Neural cell (in vitro differentiated cells): ENCODE measurements at regions not wholly inside any gene's neighbourhood (a gene's known extent, or its start where the extent isn't known, plus 50 kb on each side); places are given as distances from the start of the nearest gene placed in this dataset.

Experiments used
- CTCF ChIP-seq: fragments of 450-650 bp; IDR thresholded peaks from 2 replicates; pipeline ENCODE4 v1.5.1; 2014; ENCODE audit warnings: antibody characterized with exemption, mild to moderate bottlenecking, moderate library complexity; ENCODE audit not compliant: poor library complexity, severe bottlenecking
- EP300 ChIP-seq: fragments of 450-650 bp; conservative IDR thresholded peaks from 2 replicates; pipeline ENCODE4 v1.6.1; 2014; ENCODE audit warnings: antibody characterized with exemption, mild to moderate bottlenecking, moderate library complexity; ENCODE audit not compliant: poor library complexity, severe bottlenecking
- EZH2 ChIP-seq: fragments of 200-600, 300-800 bp; shearing (Covaris generic), sonication (generic); IDR thresholded peaks from 2 replicates; pipeline ENCODE4 v1.6.1; 2014; ENCODE audit warnings: antibody characterized with exemption, low read length, borderline replicate concordance, mild to moderate bottlenecking; ENCODE audit not compliant: insufficient read depth, poor library complexity, severe bottlenecking
- REST ChIP-seq: IDR thresholded peaks from 2 replicates; pipeline ENCODE4 v1.6.1; 2012; ENCODE audit warnings: borderline replicate concordance

- TF ChIP-seq CTCF (no peak), REST (no peak), EP300 (no peak), EZH2 (no peak)
These were observed 322.4 kb upstream of the GHITM start for GRCh38 chr10:83816942-83817341.
